ENCODE measurements at regions not wholly inside any gene's neighbourhood (a gene's known extent, or its start where the extent isn't known, plus 50 kb on each side); places are given as distances from the start of the nearest gene placed in this dataset.

DNA sequence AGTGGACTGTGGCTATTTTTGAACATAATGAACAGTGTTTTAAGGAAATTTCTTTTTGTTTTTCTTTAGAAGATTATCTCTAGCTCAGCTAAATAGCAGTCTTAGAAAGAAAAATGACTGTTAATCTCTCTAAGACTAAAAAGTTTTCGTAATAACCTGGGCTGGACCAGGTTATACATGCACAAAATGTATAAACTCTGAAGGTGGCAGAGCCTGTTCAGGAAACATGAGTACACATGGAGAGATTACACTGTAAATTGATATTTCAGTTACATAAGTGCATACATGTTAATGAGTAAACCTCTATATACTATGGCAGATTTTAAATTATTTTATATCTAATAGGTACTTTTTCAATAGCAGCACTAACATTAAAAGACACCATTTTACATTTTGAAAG, 258.2 kb upstream of the CFAP20DC start:
- H3K27me3 ChIP-seq (ENCODE audit: insufficient read depth, poor library complexity, severe bottlenecking): no peaks in the 10 kb centered on the region
- TF ChIP-seq, protein P1, sequence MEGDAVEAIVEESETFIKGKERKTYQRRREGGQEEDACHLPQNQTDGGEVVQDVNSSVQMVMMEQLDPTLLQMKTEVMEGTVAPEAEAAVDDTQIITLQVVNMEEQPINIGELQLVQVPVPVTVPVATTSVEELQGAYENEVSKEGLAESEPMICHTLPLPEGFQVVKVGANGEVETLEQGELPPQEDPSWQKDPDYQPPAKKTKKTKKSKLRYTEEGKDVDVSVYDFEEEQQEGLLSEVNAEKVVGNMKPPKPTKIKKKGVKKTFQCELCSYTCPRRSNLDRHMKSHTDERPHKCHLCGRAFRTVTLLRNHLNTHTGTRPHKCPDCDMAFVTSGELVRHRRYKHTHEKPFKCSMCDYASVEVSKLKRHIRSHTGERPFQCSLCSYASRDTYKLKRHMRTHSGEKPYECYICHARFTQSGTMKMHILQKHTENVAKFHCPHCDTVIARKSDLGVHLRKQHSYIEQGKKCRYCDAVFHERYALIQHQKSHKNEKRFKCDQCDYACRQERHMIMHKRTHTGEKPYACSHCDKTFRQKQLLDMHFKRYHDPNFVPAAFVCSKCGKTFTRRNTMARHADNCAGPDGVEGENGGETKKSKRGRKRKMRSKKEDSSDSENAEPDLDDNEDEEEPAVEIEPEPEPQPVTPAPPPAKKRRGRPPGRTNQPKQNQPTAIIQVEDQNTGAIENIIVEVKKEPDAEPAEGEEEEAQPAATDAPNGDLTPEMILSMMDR (IDR thresholded peaks at IDR 0.05; ENCODE audit: insufficient read depth, low read length): no peak
- no peak for TF ChIP-seq POLR2AphosphoS5 (IDR thresholded peaks at IDR 0.05; ENCODE audit: low read depth)
- TF ChIP-seq, protein P2, sequence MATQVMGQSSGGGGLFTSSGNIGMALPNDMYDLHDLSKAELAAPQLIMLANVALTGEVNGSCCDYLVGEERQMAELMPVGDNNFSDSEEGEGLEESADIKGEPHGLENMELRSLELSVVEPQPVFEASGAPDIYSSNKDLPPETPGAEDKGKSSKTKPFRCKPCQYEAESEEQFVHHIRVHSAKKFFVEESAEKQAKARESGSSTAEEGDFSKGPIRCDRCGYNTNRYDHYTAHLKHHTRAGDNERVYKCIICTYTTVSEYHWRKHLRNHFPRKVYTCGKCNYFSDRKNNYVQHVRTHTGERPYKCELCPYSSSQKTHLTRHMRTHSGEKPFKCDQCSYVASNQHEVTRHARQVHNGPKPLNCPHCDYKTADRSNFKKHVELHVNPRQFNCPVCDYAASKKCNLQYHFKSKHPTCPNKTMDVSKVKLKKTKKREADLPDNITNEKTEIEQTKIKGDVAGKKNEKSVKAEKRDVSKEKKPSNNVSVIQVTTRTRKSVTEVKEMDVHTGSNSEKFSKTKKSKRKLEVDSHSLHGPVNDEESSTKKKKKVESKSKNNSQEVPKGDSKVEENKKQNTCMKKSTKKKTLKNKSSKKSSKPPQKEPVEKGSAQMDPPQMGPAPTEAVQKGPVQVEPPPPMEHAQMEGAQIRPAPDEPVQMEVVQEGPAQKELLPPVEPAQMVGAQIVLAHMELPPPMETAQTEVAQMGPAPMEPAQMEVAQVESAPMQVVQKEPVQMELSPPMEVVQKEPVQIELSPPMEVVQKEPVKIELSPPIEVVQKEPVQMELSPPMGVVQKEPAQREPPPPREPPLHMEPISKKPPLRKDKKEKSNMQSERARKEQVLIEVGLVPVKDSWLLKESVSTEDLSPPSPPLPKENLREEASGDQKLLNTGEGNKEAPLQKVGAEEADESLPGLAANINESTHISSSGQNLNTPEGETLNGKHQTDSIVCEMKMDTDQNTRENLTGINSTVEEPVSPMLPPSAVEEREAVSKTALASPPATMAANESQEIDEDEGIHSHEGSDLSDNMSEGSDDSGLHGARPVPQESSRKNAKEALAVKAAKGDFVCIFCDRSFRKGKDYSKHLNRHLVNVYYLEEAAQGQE (IDR thresholded peaks at IDR 0.05; ENCODE audit: insufficient replicate concordance, low read depth): no peak
- no peak for TF ChIP-seq GABPA (IDR thresholded peaks at IDR 0.05; ENCODE audit: low read depth)
- TF ChIP-seq SPI1 (IDR thresholded peaks at IDR 0.05; ENCODE audit: borderline replicate concordance, low read depth): no peak
- H3K27ac ChIP-seq (replicated peaks): no peak overlapping the region
- no peak for DNase-seq (ENCODE audit: low read depth in 1 of 2, low spot score in 1 of 2)
- H3K4me3 ChIP-seq (replicated peaks; ENCODE audit: insufficient read depth, low read length): no peak overlapping the region

DNA sequence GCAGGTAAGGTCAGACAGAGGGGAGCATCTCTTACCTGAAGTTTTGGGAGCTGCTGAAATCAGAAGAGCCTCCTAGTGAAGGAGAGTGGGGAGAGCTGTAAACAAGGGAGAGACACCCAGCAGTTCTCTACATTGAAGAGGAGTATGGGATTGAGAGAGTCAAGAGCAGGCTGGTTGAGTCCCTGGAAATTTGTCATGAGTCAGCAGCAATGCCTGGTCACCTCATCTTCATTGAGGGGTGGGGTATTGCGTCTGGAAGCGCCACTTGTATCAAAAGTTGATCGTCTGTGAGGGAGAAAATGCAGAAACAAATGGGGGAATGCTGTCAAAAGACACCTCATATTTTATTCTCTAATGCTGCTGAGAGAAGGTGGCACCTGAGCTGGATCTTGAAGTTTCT, 256.6 kb upstream of the CFAP20DC start:
- Histone ChIP-seq H3K4me3 (replicated peaks; ENCODE audit: insufficient read depth, low read length) (no peak overlapping the region), H3K27ac (replicated peaks) (no peak overlapping the region), H3K27me3 (ENCODE audit: insufficient read depth, poor library complexity, severe bottlenecking) (no peaks in the 10 kb centered on the region)
- no peak for TF ChIP-seq GABPA (IDR thresholded peaks at IDR 0.05; ENCODE audit: low read depth)
- TF ChIP-seq POLR2AphosphoS5 (IDR thresholded peaks at IDR 0.05; ENCODE audit: low read depth): no peak
- TF ChIP-seq, protein P1 (IDR thresholded peaks at IDR 0.05; ENCODE audit: insufficient read depth, low read length): no peak
- TF ChIP-seq, protein P2 (IDR thresholded peaks at IDR 0.05; ENCODE audit: insufficient replicate concordance, low read depth): no peak
- no peak for TF ChIP-seq SPI1 (IDR thresholded peaks at IDR 0.05; ENCODE audit: borderline replicate concordance, low read depth)
- no peak for DNase-seq (ENCODE audit: low read depth in 1 of 2, low spot score in 1 of 2)

GRCh38 chr3:59304296-59304695, 254.5 kb upstream of the CFAP20DC start:
- H3K4me3 ChIP-seq (replicated peaks; ENCODE audit: insufficient read depth, low read length): no peak overlapping the region
- no peak overlapping the region for H3K27ac ChIP-seq (replicated peaks)
- TF ChIP-seq, protein P1 (IDR thresholded peaks at IDR 0.05; ENCODE audit: insufficient read depth, low read length): no peak
- TF ChIP-seq SPI1 (IDR thresholded peaks at IDR 0.05; ENCODE audit: borderline replicate concordance, low read depth) (no peak), POLR2AphosphoS5 (IDR thresholded peaks at IDR 0.05; ENCODE audit: low read depth) (no peak), GABPA (IDR thresholded peaks at IDR 0.05; ENCODE audit: low read depth) (no peak)
- TF ChIP-seq, protein P2 (IDR thresholded peaks at IDR 0.05; ENCODE audit: insufficient replicate concordance, low read depth): no peak
- DNase-seq (ENCODE audit: low read depth in 1 of 2, low spot score in 1 of 2): no peak
- no peaks in the 10 kb centered on the region for H3K27me3 ChIP-seq (ENCODE audit: insufficient read depth, poor library complexity, severe bottlenecking)

All from HL-60 (cell line).